ENCODE measurements at regions not wholly inside any gene's neighbourhood (a gene's known extent, or its start where the extent isn't known, plus 50 kb on each side); places are given as distances from the start of the nearest gene placed in this dataset.

GRCh38 chr21:35510957-35511695 is 462.0 kb upstream of the RUNX1 start:
- CTCF ChIA-PET: interaction anchor here (0.9 kb wide), 1 partner anchor 8 kb away, joined by 3 read pairs; no protein-coding TSS in a partner anchor
- POLR2A ChIA-PET: no interaction called here
- TF ChIP-seq CTCF (IDR thresholded peaks at IDR 0.05; ENCODE audit: insufficient read depth, low read length, missing control alignments): no peak
- DNase-seq (ENCODE audit: low read depth, low spot score): no peak
- no peak overlapping the region for H3K4me3 ChIP-seq (ENCODE audit: low read depth, low read length)

GRCh38 chr21:35510294-35510693 is 461.2 kb upstream of the RUNX1 start:
- ChIA-PET CTCF (interaction anchor here (1.2 kb wide), 1 partner anchor 9 kb away, joined by 3 read pairs; no protein-coding TSS in a partner anchor), POLR2A (no interaction called here)
- no peak for TF ChIP-seq CTCF (IDR thresholded peaks at IDR 0.05; ENCODE audit: insufficient read depth, low read length, missing control alignments)
- no peak for DNase-seq (ENCODE audit: low read depth, low spot score)
- no peak overlapping the region for H3K4me3 ChIP-seq (ENCODE audit: low read depth, low read length)

GRCh38 chr21:35509001-35509704 is 460.1 kb upstream of the RUNX1 start:
- POLR2A ChIA-PET: no interaction called here
- no peak for TF ChIP-seq CTCF (IDR thresholded peaks at IDR 0.05; ENCODE audit: insufficient read depth, low read length, missing control alignments)
- no peak overlapping the region for H3K4me3 ChIP-seq (ENCODE audit: low read depth, low read length)
- CTCF ChIA-PET: interaction anchor here (0.9 to 1.2 kb wide), 2 partner anchors 10 to 764 kb away, joined by 3 read pairs; no protein-coding TSS in a partner anchor
- DNase-seq (ENCODE audit: low read depth, low spot score): no peak

GRCh38 chr21:35508139-35508888 is 459.2 kb upstream of the RUNX1 start:
- no peak for DNase-seq (ENCODE audit: low read depth, low spot score)
- CTCF ChIA-PET: interaction anchor here (0.6 to 0.9 kb wide), 3 partner anchors 12 to 763 kb away, joined by 3 read pairs; no protein-coding TSS in a partner anchor

GRCh38 chr21:35507181-35507759 is 458.2 kb upstream of the RUNX1 start:
- POLR2A ChIA-PET: no interaction called here
- CTCF ChIA-PET: no interaction called here

More at GRCh38 chr21:35508139-35508888, 459.2 kb upstream of the RUNX1 start:
- POLR2A ChIA-PET: no interaction called here
- no peak for TF ChIP-seq CTCF (IDR thresholded peaks at IDR 0.05; ENCODE audit: insufficient read depth, low read length, missing control alignments)
- no peak overlapping the region for H3K4me3 ChIP-seq (ENCODE audit: low read depth, low read length)

More at GRCh38 chr21:35507181-35507759, 458.2 kb upstream of the RUNX1 start:
- TF ChIP-seq CTCF (IDR thresholded peaks at IDR 0.05; ENCODE audit: insufficient read depth, low read length, missing control alignments): no peak
- DNase-seq (ENCODE audit: low read depth, low spot score): no peak
- no peak overlapping the region for H3K4me3 ChIP-seq (ENCODE audit: low read depth, low read length)

Data from AG04449 (cell line).